ENCODE measurements at regions not wholly inside any gene's neighbourhood (a gene's known extent, or its start where the extent isn't known, plus 50 kb on each side); places are given as distances from the start of the nearest gene placed in this dataset.

DNA sequence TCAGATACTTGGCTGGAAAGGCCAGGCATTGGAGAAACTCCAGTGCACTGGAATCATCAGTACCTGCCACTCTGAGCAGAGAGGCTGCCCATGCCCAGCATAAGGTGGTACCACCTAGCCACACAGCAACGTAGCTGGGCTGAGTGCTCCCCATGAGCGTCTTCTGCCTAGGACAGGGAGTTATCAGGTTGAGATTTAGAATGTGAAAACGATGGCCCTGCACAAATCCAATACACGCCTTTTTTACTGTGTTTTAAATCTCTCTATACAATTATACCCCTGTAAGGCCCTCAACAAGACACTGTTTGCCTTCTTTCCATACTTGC lies 66.7 kb upstream of the PTGR2 start:
- Histone ChIP-seq H3K4me1 (ENCODE audit: control insufficient read depth, low read length) (peaks cover 75% of the 10 kb centered on the region), H3K27ac (ENCODE audit: low read depth, low read length) (peak overlapping the region; percentile 82), H3K4me3 (ENCODE audit: low read length) (peak overlapping the region; percentile 81), H3K79me2 (ENCODE audit: control insufficient read depth, low read length) (peaks cover 81% of the 10 kb centered on the region), H3K27me3 (ENCODE audit: control insufficient read depth, low read length) (no peaks in the 10 kb centered on the region), H3K9me3 (ENCODE audit: control insufficient read depth, insufficient read depth, low read length) (no peaks in the 10 kb centered on the region), H3K9me2 (replicated peaks; ENCODE audit: control insufficient read depth, low read length) (no peaks in the 10 kb centered on the region), H3F3A (ENCODE audit: control insufficient read depth, insufficient read depth) (peaks cover 7% of the 10 kb centered on the region), H3K36me3 (ENCODE audit: control insufficient read depth, low read length) (peaks cover 38% of the 10 kb centered on the region), H3K4me2 (ENCODE audit: low read length) (peak overlapping the region; percentile 77), H4K20me1 (ENCODE audit: control insufficient read depth, insufficient read depth, low read depth, low read length) (no peaks in the 10 kb centered on the region)
- TF ChIP-seq EZH2phosphoT487 (IDR thresholded peaks at IDR 0.05; ENCODE audit: borderline replicate concordance, low read length) = no peak
- TF ChIP-seq, protein P1, sequence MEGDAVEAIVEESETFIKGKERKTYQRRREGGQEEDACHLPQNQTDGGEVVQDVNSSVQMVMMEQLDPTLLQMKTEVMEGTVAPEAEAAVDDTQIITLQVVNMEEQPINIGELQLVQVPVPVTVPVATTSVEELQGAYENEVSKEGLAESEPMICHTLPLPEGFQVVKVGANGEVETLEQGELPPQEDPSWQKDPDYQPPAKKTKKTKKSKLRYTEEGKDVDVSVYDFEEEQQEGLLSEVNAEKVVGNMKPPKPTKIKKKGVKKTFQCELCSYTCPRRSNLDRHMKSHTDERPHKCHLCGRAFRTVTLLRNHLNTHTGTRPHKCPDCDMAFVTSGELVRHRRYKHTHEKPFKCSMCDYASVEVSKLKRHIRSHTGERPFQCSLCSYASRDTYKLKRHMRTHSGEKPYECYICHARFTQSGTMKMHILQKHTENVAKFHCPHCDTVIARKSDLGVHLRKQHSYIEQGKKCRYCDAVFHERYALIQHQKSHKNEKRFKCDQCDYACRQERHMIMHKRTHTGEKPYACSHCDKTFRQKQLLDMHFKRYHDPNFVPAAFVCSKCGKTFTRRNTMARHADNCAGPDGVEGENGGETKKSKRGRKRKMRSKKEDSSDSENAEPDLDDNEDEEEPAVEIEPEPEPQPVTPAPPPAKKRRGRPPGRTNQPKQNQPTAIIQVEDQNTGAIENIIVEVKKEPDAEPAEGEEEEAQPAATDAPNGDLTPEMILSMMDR (IDR thresholded peaks at IDR 0.05; ENCODE audit: low read depth, low read length, poor library complexity, severe bottlenecking) = no peak

DNA sequence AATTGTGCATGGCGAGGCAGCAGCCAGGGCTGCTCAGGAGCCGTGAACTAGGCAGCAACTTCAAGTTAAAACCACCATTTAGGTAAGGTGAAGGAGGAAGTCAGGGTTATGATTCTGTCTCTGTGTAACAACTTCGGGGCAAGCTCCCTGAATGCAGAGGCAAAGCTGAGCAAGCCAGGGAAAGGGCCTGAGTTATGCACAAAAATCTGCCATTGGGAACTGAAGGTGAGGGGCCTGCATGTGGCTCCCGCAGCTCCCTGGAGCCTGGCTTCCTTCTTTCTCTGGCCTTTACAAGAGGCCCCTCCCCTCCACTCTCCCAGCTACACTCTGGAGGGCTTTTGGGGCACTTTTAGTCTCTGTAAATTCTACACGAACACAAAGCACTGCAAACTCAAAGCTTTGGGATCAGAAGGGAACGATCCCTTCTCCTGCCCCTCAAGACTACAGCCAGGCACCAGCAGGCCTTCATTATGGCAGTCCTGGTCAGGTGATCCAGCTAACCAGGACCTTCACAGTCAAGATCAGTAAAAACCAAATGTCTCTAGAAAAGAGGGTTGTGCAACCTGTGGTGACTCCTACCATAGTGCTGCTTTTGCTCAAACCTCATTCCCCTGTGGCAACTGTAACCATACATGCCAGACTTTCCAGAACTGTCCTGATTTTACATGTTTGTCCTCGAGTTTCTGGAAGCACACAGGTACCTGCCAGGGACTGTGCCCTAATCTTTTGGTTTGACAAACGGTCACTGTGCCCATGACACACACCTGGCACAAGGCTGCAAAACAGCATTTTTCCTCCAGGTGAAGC lies 67.2 kb upstream of the PTGR2 start:
- no peaks in the 10 kb centered on the region for H3K27me3 ChIP-seq (ENCODE audit: control insufficient read depth, low read length)
- no peak for TF ChIP-seq EZH2phosphoT487 (IDR thresholded peaks at IDR 0.05; ENCODE audit: borderline replicate concordance, low read length)
- TF ChIP-seq, protein P1 (IDR thresholded peaks at IDR 0.05; ENCODE audit: low read depth, low read length, poor library complexity, severe bottlenecking) = no peak
- H3F3A ChIP-seq (ENCODE audit: control insufficient read depth, insufficient read depth) = peaks cover 7% of the 10 kb centered on the region
- H3K9me3 ChIP-seq (ENCODE audit: control insufficient read depth, insufficient read depth, low read length) = no peaks in the 10 kb centered on the region
- H3K4me2 ChIP-seq (ENCODE audit: low read length) = peak overlapping the region; percentile 77
- no peaks in the 10 kb centered on the region for H4K20me1 ChIP-seq (ENCODE audit: control insufficient read depth, insufficient read depth, low read depth, low read length)
- peaks cover 73% of the 10 kb centered on the region for H3K4me1 ChIP-seq (ENCODE audit: control insufficient read depth, low read length)
- no peaks in the 10 kb centered on the region for H3K9me2 ChIP-seq (replicated peaks; ENCODE audit: control insufficient read depth, low read length)
- peaks cover 38% of the 10 kb centered on the region for H3K36me3 ChIP-seq (ENCODE audit: control insufficient read depth, low read length)
- H3K79me2 ChIP-seq (ENCODE audit: control insufficient read depth, low read length) = peaks cover 84% of the 10 kb centered on the region
- H3K27ac ChIP-seq (ENCODE audit: low read depth, low read length) = peak overlapping the region; percentile 82
- peak overlapping the region; percentile 81 for H3K4me3 ChIP-seq (ENCODE audit: low read length)

DNA sequence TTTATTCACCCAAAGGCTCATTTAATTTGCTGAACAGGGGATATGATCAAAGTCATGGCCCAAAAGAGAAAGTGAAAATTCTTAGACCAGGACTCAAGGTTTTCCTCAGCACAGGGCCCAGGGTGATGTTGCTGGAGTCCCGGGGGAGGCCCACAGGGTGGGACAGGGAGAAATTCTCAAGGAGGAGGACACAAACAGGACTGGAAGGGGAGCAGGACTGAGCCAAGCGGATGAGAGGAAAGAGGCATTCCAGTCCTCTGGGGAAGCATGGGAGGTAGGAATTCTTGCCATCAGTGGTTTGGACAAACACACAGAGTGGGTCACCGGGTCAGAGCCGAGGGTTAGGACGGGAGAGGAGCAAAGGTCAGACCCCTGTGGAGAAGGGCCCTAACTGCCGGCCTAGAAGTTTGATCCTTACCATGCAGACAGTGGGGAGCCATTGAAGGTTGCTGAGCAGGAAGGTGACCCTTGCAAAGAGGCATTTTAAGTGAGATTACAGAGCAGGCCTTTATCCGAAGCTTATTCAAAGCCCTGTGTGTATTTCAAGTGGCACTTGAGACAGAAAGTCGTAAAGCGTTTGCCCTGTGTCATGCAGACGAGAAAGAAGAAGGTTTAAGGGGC lies 68.4 kb upstream of the PTGR2 start:
- no peaks in the 10 kb centered on the region for H3K9me3 ChIP-seq (ENCODE audit: control insufficient read depth, insufficient read depth, low read length)
- H3F3A ChIP-seq (ENCODE audit: control insufficient read depth, insufficient read depth) = peaks cover 12% of the 10 kb centered on the region
- H3K9me2 ChIP-seq (replicated peaks; ENCODE audit: control insufficient read depth, low read length) = no peaks in the 10 kb centered on the region
- H3K4me1 ChIP-seq (ENCODE audit: control insufficient read depth, low read length) = peaks cover 75% of the 10 kb centered on the region
- H3K4me2 ChIP-seq (ENCODE audit: low read length) = peak overlapping the region; percentile 77
- H3K27me3 ChIP-seq (ENCODE audit: control insufficient read depth, low read length) = no peaks in the 10 kb centered on the region
- H3K4me3 ChIP-seq (ENCODE audit: low read length) = no peak overlapping the region
- no peaks in the 10 kb centered on the region for H4K20me1 ChIP-seq (ENCODE audit: control insufficient read depth, insufficient read depth, low read depth, low read length)
- peaks cover 38% of the 10 kb centered on the region for H3K36me3 ChIP-seq (ENCODE audit: control insufficient read depth, low read length)
- no peak overlapping the region for H3K27ac ChIP-seq (ENCODE audit: low read depth, low read length)
- no peak for TF ChIP-seq EZH2phosphoT487 (IDR thresholded peaks at IDR 0.05; ENCODE audit: borderline replicate concordance, low read length)
- TF ChIP-seq, protein P1 (IDR thresholded peaks at IDR 0.05; ENCODE audit: low read depth, low read length, poor library complexity, severe bottlenecking) = no peak
- peaks cover 95% of the 10 kb centered on the region for H3K79me2 ChIP-seq (ENCODE audit: control insufficient read depth, low read length)

All from DOHH2 (cell line).